ENCODE measurements at regions not wholly inside any gene's neighbourhood (a gene's known extent, or its start where the extent isn't known, plus 50 kb on each side); places are given as distances from the start of the nearest gene placed in this dataset.

DNA sequence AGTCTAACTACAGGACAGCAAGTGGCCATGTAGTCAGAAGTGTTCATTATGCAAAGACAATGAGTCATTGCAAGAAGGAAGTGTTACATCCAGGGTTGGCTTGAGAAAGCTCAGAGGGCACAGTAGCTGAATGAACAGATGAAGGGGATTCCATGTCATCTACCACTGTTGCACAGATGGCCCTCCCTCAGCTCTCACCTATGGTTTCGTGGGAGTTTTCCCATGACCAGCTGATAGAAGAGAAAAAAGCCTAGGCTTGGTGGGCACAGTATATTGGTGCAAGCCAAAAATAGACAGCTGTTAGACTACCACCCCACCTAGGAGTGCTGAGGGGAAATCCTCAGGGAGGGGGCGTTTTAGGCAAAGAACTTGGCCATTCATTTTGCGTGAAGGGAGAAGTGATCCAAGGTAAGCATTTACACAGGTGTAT, 217.0 kb downstream of the DMRT2 start:
- no peak overlapping the region for H3K4me3 Mint-ChIP-seq
- H3K9me3 Mint-ChIP-seq: no peaks in the 10 kb centered on the region
- H3K36me3 Mint-ChIP-seq (ENCODE audit: low read depth): no peaks in the 10 kb centered on the region
- H3K4me1 Mint-ChIP-seq (ENCODE audit: low read depth): no peaks in the 10 kb centered on the region
- no peak overlapping the region for H3K27ac Mint-ChIP-seq
- no peaks in the 10 kb centered on the region for H3K27me3 Mint-ChIP-seq (ENCODE audit: low read depth)

DNA sequence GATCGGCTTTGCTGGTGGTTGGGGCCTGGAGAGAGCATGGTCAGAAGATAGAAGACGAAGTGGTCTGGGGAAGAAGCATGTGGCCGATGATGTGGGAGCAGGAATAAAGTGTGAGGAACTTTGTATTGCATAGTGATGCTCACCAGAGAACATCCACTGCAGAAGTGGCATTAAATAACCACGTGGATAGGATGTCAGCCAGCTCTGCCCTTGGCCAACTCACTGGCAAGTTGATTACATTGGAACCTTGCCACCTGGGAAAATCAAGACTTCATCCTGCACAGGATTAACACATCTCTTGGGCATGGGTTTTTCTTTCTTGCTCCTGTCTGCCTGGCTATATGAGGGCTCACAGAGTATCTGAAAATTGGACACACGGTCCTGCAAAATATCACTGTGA, 217.4 kb downstream of the DMRT2 start:
- no peaks in the 10 kb centered on the region for H3K36me3 Mint-ChIP-seq (ENCODE audit: low read depth)
- H3K4me1 Mint-ChIP-seq (ENCODE audit: low read depth): no peaks in the 10 kb centered on the region
- no peak overlapping the region for H3K27ac Mint-ChIP-seq
- H3K4me3 Mint-ChIP-seq: no peak overlapping the region
- H3K27me3 Mint-ChIP-seq (ENCODE audit: low read depth): no peaks in the 10 kb centered on the region
- H3K9me3 Mint-ChIP-seq: no peaks in the 10 kb centered on the region

DNA sequence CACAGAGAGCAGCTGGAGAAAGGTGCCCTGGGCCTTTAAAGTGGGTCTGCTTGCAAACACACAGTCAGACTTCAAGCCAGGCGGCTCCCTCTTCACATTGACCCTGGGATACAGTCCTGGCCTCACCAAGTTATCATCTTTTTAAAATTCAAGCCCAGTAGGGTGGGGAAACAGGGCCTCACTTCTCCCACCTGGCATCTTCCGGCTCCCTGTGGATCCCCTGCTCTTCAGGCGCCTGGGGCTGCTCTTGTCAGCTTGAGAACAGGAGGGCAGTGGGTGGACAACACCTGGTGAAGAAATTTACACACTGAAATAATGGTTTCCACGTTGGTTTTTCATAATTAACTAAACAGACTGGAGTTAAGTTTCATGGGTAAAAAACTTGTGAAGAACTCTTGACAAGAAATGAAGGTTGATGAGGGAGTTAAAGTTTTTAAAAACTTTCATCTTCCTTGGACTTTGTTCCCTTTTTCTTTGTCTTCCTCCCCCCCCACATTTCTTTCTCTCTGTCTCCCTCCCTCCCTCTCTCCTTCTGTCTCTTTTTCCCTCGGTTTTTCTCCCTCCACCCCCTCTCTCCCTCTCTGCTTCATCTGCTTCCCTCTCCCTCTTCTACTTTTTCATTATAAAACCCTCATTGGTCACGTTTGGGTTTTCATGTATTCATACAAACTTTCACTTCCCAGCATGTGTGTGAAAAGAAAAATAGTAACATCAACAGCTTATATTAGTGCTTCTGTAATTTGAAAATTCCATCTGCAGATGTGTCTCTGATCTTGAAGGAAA, 219.6 kb downstream of the DMRT2 start:
- H3K27me3 Mint-ChIP-seq (ENCODE audit: low read depth): peaks cover 3% of the 10 kb centered on the region
- H3K4me3 Mint-ChIP-seq: no peak overlapping the region
- H3K27ac Mint-ChIP-seq: no peak overlapping the region
- no peaks in the 10 kb centered on the region for H3K36me3 Mint-ChIP-seq (ENCODE audit: low read depth)
- H3K4me1 Mint-ChIP-seq (ENCODE audit: low read depth): no peaks in the 10 kb centered on the region
- H3K9me3 Mint-ChIP-seq: no peaks in the 10 kb centered on the region

DNA sequence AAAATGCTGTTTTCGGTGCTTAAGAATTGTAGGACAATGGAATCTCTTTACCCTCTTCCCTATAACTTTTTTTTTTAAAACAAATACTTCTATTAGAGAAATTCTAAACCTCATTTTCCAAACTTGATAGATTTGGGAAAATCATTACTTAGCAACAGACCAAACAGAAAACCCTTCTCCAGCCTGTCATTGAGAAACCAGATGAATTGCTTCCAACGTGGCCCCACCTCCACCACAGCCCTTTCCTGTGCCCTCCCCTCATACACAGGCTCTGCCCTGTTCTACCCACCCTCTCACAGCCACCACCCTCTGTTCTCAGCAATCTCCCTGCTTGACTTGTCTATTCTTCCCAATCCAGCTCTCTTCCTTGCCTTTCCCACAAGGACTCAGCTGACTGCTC, 221.2 kb downstream of the DMRT2 start:
- no peak overlapping the region for H3K4me3 Mint-ChIP-seq
- no peaks in the 10 kb centered on the region for H3K4me1 Mint-ChIP-seq (ENCODE audit: low read depth)
- H3K9me3 Mint-ChIP-seq: no peaks in the 10 kb centered on the region
- H3K36me3 Mint-ChIP-seq (ENCODE audit: low read depth): no peaks in the 10 kb centered on the region
- no peak overlapping the region for H3K27ac Mint-ChIP-seq
- H3K27me3 Mint-ChIP-seq (ENCODE audit: low read depth): peaks cover 3% of the 10 kb centered on the region

DNA sequence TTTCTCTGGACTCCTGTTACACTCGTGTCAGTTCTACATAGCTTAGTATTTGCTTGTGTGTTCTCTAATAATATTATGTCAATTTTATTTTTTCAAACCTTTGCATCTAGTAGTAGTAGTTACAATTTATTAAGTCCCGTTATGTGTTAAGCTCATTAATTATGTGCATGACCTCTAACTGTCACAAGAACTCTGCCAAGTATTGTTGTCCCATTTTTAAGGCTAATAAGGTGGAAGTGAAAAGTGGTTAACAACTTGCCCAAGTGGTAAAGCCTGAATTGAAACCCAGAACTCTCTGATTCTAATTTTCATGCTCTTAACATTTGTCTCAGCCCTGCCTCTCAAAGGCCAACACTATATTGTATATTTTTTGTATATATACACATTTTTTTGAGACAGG, 221.6 kb downstream of the DMRT2 start:
- Mint-ChIP-seq H3K4me3 (no peak overlapping the region), H3K27ac (no peak overlapping the region), H3K36me3 (ENCODE audit: low read depth) (no peaks in the 10 kb centered on the region), H3K9me3 (no peaks in the 10 kb centered on the region), H3K4me1 (ENCODE audit: low read depth) (no peaks in the 10 kb centered on the region), H3K27me3 (ENCODE audit: low read depth) (peaks cover 3% of the 10 kb centered on the region)

DNA sequence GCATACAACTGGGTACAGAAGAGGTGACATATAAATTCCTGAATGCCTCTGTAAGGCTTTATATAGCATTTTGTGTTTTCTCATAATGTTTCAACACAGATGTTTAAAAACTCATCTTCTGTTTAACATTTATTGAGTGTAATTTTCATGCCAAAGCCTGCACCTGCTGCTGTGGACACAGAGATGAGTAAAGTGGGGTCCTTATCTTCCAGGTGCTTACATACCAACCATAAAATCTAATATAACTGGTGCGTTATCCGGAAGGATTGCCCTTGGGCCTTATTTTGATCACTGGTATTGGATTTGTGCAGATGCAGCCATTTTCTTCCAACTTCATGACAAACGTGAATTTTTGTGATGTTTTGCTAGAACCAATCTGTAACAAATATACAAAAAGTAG, 222.3 kb downstream of the DMRT2 start:
- Mint-ChIP-seq H3K4me1 (ENCODE audit: low read depth) (no peaks in the 10 kb centered on the region), H3K27ac (no peak overlapping the region)

DNA sequence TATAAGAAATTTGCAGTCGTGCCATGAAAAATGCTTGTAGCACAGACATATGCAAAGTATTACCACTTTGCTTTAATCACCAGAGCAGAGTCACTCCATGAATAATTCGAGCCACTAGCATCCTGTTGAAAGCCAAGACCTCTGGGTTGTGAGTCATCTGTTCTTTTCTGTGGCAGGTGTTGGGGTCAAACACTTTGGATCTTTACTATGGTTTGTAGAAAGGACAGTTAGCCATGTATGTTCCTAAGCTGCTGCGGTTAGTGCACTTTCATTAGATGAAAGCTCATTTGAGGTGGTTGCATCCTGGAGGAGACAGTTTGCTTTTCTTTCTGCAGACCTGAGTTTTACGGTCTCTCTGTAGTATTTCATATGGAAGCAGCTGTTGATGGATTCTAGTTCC, 223.7 kb downstream of the DMRT2 start:
- Mint-ChIP-seq H3K27me3 (ENCODE audit: low read depth) (peaks cover 3% of the 10 kb centered on the region), H3K36me3 (ENCODE audit: low read depth) (no peaks in the 10 kb centered on the region), H3K4me3 (no peak overlapping the region), H3K27ac (no peak overlapping the region), H3K9me3 (no peaks in the 10 kb centered on the region), H3K4me1 (ENCODE audit: low read depth) (no peaks in the 10 kb centered on the region)

More for the DNA sequence above, 222.3 kb downstream of the DMRT2 start:
- Mint-ChIP-seq H3K4me3 (no peak overlapping the region), H3K36me3 (ENCODE audit: low read depth) (no peaks in the 10 kb centered on the region), H3K9me3 (no peaks in the 10 kb centered on the region), H3K27me3 (ENCODE audit: low read depth) (peaks cover 3% of the 10 kb centered on the region)

DNA sequence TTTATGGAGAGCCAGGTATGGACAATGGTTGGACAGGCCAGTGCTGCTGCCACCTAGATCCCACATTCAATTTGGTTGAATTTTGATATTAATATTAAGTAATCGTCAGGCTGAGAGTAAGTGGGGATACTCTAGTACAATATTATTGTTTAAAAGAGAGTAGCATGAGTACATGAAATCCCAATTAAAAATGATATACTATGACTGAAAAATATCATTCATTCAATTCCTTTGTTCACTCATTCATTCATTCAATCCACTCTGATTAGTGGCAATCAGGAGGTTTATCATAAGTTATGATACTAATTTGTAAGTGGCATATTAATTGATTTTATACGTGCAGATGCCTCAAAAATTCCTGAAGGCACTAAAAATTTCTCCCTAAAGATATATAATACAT, 224.2 kb downstream of the DMRT2 start:
- Mint-ChIP-seq H3K27ac (no peak overlapping the region), H3K27me3 (ENCODE audit: low read depth) (peaks cover 3% of the 10 kb centered on the region), H3K9me3 (no peaks in the 10 kb centered on the region), H3K4me1 (ENCODE audit: low read depth) (no peaks in the 10 kb centered on the region), H3K36me3 (ENCODE audit: low read depth) (no peaks in the 10 kb centered on the region), H3K4me3 (no peak overlapping the region)

DNA sequence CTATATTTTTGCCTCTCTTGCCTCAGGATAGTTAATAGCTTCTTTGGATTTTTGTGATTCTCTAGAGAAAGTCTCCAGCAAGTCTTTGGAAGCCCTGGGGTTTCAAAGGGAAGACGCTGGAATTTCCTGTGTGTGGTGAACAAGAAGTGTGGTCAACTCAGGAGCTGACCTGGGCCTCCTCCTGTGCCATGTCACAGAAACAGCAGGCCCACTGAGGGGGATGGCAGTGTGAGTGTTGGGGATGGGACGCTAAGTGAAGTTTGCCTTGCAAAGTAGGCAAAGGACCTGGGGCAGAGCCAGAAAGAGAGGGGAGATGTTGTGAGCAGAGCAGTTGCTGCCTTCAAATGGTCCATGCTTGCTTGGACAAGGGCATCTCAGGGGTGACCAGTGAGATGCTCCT, 226.3 kb downstream of the DMRT2 start:
- H3K9me3 Mint-ChIP-seq: no peaks in the 10 kb centered on the region
- no peaks in the 10 kb centered on the region for H3K4me1 Mint-ChIP-seq (ENCODE audit: low read depth)
- H3K27me3 Mint-ChIP-seq (ENCODE audit: low read depth): peaks cover 3% of the 10 kb centered on the region
- H3K36me3 Mint-ChIP-seq (ENCODE audit: low read depth): no peaks in the 10 kb centered on the region
- H3K27ac Mint-ChIP-seq: no peak overlapping the region
- H3K4me3 Mint-ChIP-seq: no peak overlapping the region

DNA sequence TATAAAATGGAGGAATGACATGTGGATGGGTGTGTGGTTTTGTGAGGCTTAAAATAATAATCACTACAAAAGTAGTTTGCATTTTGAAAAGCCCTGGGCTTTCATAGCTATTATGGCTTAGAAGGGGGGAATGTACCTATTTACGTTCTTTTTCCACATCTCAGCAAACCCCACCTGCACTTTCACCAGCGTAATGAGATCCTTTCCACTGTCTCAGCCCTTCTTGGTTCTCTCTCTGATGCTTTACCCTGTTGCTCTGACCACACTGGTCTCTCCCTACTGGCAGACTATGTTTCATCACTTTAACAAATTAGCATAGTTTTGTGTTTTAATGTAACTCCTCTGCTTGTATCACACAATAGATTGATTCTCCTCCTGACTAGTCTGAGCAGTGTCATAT, 234.6 kb downstream of the DMRT2 start:
- Mint-ChIP-seq H3K4me1 (ENCODE audit: low read depth) (no peaks in the 10 kb centered on the region), H3K27me3 (ENCODE audit: low read depth) (no peaks in the 10 kb centered on the region), H3K4me3 (no peak overlapping the region), H3K9me3 (no peaks in the 10 kb centered on the region), H3K36me3 (ENCODE audit: low read depth) (no peaks in the 10 kb centered on the region), H3K27ac (no peak overlapping the region)

DNA sequence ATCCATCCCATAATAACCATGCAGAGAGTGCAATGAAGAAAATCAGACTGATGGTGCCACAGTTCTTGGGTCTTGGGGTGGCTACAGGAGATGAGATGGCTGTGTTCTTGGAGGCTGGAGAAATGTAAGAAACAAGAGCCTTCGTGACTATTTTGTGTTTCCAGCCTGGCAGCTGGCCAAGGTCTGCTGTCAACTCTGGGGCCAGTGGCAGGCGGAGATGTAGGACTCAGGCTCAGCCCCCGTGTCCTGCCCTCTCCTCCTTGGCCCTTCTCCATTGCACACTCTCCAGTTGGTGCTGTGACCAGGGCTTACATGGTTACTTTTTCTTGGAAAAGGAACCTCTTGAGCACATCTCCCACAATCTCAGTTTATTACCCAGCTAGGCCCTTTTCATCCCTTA, 235.4 kb downstream of the DMRT2 start:
- no peaks in the 10 kb centered on the region for H3K36me3 Mint-ChIP-seq (ENCODE audit: low read depth)
- no peaks in the 10 kb centered on the region for H3K27me3 Mint-ChIP-seq (ENCODE audit: low read depth)
- H3K27ac Mint-ChIP-seq: no peak overlapping the region
- no peaks in the 10 kb centered on the region for H3K9me3 Mint-ChIP-seq
- H3K4me1 Mint-ChIP-seq (ENCODE audit: low read depth): no peaks in the 10 kb centered on the region
- no peak overlapping the region for H3K4me3 Mint-ChIP-seq

DNA sequence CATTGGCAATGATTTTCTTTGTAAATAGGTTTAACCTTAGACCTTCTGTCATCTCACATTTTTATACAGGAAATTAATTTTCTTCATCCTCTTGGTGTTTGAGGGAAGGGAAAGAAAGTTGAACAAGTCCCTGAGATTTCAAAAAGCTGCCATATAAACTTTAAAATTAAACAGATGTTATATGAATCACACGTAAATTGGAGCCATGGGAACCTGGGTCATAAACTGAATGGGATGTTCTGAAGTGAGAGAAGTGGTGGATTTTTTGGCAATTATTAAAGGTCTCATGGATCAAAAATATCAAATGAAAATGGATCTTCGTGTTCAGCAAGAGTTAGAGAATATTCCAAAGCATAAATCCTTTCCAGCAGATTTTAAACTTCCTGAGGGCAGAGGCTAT, 242.2 kb downstream of the DMRT2 start:
- Mint-ChIP-seq H3K27ac (no peak overlapping the region), H3K36me3 (ENCODE audit: low read depth) (no peaks in the 10 kb centered on the region), H3K4me1 (ENCODE audit: low read depth) (no peaks in the 10 kb centered on the region), H3K27me3 (ENCODE audit: low read depth) (no peaks in the 10 kb centered on the region), H3K4me3 (no peak overlapping the region), H3K9me3 (peaks cover 4% of the 10 kb centered on the region)

DNA sequence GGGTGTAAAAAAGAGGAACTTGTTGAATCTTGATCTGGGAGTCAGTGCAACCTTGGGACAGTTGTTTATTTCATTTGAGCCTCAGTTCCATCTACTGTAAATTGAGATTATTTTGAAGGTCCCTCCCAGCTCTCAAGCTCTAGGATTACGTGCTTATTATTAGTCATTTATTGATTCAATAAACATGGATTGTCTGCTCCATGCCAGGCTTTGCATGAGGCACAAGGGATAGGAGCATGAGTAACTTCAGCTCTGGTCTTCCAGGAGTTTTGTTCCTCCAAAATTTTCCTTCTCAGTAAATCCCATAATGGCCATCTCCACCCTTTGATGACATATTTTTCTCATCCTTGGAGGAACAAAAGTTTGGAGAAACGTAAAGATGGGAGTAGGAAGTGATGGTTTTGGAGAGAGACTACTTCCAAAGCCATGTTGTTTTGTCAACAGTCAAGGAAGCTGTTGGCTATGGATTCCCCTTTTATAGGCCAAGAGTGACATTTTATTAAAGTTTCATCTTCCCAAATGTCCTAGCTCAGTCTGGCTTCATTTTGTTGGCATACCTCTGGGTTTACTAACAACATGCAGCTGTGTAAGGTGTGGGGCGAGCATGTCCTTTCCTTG, 244.6 kb downstream of the DMRT2 start:
- Mint-ChIP-seq H3K9me3 (peaks cover 4% of the 10 kb centered on the region), H3K27me3 (ENCODE audit: low read depth) (no peaks in the 10 kb centered on the region), H3K36me3 (ENCODE audit: low read depth) (no peaks in the 10 kb centered on the region), H3K4me1 (ENCODE audit: low read depth) (no peaks in the 10 kb centered on the region), H3K27ac (no peak overlapping the region), H3K4me3 (no peak overlapping the region)

DNA sequence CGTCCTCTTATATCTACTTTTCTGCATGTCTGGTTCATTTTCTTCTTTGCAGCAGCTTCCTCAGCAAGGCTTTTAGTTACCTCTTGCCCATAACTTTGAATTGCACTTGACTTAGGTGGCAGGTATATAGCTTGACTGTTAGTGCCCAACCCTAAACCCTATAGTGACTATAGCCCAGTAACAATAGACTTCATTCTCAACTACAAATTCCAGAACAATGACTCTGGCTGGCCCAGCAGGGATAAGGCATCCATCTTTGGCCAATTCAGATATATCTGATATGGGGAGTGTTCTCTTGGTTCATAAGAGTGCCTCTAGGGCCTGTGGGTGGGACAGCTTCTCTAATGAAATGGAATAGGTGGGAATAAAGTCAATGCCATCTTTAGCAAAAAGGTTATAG, 246.2 kb downstream of the DMRT2 start:
- Mint-ChIP-seq H3K4me3 (no peak overlapping the region), H3K27ac (no peak overlapping the region), H3K9me3 (peaks cover under 1% of the 10 kb centered on the region), H3K4me1 (ENCODE audit: low read depth) (no peaks in the 10 kb centered on the region), H3K27me3 (ENCODE audit: low read depth) (no peaks in the 10 kb centered on the region), H3K36me3 (ENCODE audit: low read depth) (no peaks in the 10 kb centered on the region)

DNA sequence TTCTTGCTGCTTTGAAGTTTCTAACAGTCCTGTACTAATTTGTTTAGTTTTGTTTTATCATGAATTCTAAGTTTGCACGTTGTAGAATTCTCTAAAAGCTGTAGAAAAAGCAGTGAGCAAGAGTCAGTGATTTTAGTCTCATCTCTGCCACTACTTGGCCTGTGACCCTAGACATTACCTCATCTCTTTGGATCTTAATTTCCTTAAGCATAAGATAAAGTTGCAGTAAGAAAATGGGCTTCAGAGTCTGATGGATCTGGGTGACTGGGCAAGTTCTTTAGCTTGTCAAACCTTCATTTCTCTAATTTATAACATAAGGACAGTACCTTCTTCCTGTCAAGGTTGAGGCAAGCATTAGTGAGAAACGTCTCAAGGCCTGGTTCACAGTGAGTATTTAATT, 247.9 kb downstream of the DMRT2 start:
- no peaks in the 10 kb centered on the region for H3K9me3 Mint-ChIP-seq
- H3K36me3 Mint-ChIP-seq (ENCODE audit: low read depth): no peaks in the 10 kb centered on the region
- H3K4me1 Mint-ChIP-seq (ENCODE audit: low read depth): no peaks in the 10 kb centered on the region
- H3K27ac Mint-ChIP-seq: no peak overlapping the region
- no peak overlapping the region for H3K4me3 Mint-ChIP-seq
- H3K27me3 Mint-ChIP-seq (ENCODE audit: low read depth): no peaks in the 10 kb centered on the region

Data from T-helper 1 cell treated with Interleukin-12 subunit alpha and Interleukin-12 subunit beta and Interleukin-4 antibody, amounts not matched to agents 30 μg/mL and 1 μg/mL, for 36 hours (primary cell).